Peyer's patch (tissue), 4 donors: ENCODE measurements at regions not wholly inside any gene's neighbourhood (a gene's known extent, or its start where the extent isn't known, plus 50 kb on each side); places are given as distances from the start of the nearest gene placed in this dataset.

Experiments
- POLR2A ChIP-seq, 2 donors: fragments of 450-650 bp; IDR thresholded peaks; one replicate each; pipeline ENCODE4 v1.5.1; 2017; ENCODE audit warnings: antibody characterized with exemption in 2 of 2, mild to moderate bottlenecking in 2 of 2, moderate library complexity in 2 of 2
- TF ChIP-seq, protein P1 (sequence below), 6 experiments: fragments of 450-650 bp in 4 of 6; fragments of 200-600 bp in 2 of 6; sonication (generic) in 1 of 6; IDR thresholded peaks; one replicate each; pipeline ENCODE4 v1.5.1; 2017 to 2019; ENCODE audit warnings: antibody characterized with exemption in 6 of 6, mild to moderate bottlenecking in 3 of 6, moderate library complexity in 1 of 6

DNA sequence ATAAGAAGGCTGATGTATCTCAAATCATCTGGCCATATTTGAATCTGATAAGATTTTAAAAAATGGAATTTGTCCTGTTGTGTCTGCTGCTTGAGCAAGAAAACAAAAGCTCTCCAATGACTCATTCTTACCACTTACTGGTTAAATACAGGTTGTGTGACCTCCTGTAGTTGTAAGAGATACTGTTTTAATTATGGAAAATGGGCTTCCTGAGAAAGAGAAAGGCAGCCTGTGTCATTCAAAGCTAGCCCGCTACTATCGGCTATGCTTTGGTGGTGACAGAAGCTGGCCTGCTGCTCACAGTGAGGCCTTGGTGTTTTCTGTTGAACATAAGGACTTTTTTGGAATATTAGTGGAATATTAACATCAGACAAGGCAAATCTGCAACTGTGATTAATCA is 1722.1 kb upstream of the PCDH10 start:
- TF ChIP-seq, protein P1, sequence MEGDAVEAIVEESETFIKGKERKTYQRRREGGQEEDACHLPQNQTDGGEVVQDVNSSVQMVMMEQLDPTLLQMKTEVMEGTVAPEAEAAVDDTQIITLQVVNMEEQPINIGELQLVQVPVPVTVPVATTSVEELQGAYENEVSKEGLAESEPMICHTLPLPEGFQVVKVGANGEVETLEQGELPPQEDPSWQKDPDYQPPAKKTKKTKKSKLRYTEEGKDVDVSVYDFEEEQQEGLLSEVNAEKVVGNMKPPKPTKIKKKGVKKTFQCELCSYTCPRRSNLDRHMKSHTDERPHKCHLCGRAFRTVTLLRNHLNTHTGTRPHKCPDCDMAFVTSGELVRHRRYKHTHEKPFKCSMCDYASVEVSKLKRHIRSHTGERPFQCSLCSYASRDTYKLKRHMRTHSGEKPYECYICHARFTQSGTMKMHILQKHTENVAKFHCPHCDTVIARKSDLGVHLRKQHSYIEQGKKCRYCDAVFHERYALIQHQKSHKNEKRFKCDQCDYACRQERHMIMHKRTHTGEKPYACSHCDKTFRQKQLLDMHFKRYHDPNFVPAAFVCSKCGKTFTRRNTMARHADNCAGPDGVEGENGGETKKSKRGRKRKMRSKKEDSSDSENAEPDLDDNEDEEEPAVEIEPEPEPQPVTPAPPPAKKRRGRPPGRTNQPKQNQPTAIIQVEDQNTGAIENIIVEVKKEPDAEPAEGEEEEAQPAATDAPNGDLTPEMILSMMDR (IDR thresholded peaks at IDR 0.05) = no peak
- no peak for TF ChIP-seq POLR2A (IDR thresholded peaks at IDR 0.05)
